Colonic mucosa (tissue), 4 donors: ENCODE measurements at regions not wholly inside any gene's neighbourhood (a gene's known extent, or its start where the extent isn't known, plus 50 kb on each side); places are given as distances from the start of the nearest gene placed in this dataset.

Source experiments
- DNase-seq: peaks from one replicate; pipeline ENCODE4 v3.0.0-alpha.2; 2020
- H3K27ac ChIP-seq: fragments of 200-600 bp; one replicate; pipeline ENCODE4 v1.8.0; 2021
- H3K27me3 ChIP-seq: fragments of 200-600 bp; one replicate; pipeline ENCODE4 v1.8.0; 2021
- H3K36me3 ChIP-seq: fragments of 200-600 bp; one replicate; pipeline ENCODE4 v1.8.0; 2021
- H3K4me1 ChIP-seq: fragments of 200-600 bp; one replicate; pipeline ENCODE4 v1.8.0; 2021; ENCODE audit warnings: mild to moderate bottlenecking
- H3K4me3 ChIP-seq: fragments of 200-600 bp; one replicate; pipeline ENCODE4 v1.8.0; 2021
- H3K9ac ChIP-seq, 2 donors: one replicate each; pipeline ENCODE4 v1.7.0; 2013; ENCODE audit warnings: control low read depth in 2 of 2, low read depth in 2 of 2, low read length in 2 of 2
- H3K9me3 ChIP-seq: fragments of 200-600 bp; one replicate; pipeline ENCODE4 v1.8.0; 2021
- CTCF ChIP-seq: fragments of 200-600 bp; IDR thresholded peaks from one replicate; pipeline ENCODE4 v1.8.0; 2022; ENCODE audit warnings: antibody characterized with exemption, mild to moderate bottlenecking
- intact Hi-C: fragments of 100-400 bp; cut with DNase I; formaldehyde crosslinking; loops from one replicate; pipeline ENCODE4 v1.14.1; 2022
- donor health status: healthy.
- donor health status: DM: no; HTN: no; CAD: no.
- donor health status: DM: no; HTN: no; CAD: no.

GRCh38 chr4:14615671-14616070, 386.6 kb upstream of the CPEB2 start:
- no peak for TF ChIP-seq CTCF
- H3K9ac ChIP-seq = no peak overlapping the region
- H3K9me3 ChIP-seq = no peaks in the 10 kb centered on the region
- intact Hi-C loops = no loop called here
- H3K4me3 ChIP-seq = no peak overlapping the region
- no peak overlapping the region for H3K27ac ChIP-seq
- DNase-seq = no peak
- no peaks in the 10 kb centered on the region for H3K36me3 ChIP-seq
- H3K4me1 ChIP-seq = no peaks in the 10 kb centered on the region
- H3K27me3 ChIP-seq = no peaks in the 10 kb centered on the region

DNA sequence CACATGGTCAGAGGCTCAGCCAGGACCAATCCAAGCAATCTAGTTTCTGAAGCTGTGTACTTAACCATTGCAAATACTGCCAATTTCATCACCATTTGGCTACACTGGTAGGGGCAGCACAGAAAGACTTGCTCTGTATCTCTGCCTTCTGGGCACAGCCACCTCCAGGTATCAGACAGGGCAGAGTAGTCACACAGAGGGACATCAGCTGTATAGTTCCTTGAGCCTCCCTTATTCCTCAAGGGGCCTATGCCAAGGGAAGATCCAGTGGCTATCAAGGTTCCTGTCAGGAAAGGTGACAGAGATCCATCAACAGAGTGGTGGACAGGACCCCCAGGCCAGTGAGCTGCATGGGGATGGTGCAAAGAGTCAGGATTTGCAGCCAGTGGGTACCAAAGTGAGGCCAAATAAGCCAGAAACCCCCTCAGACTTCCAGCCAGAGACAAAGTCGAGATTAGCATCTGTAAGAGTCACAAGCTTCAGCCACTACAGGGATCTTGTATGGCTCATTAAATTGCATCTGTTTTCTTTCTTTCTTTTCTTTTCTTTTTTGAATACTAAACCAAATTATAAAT, 381.6 kb upstream of the CPEB2 start:
- intact Hi-C loops = no loop called here
- H3K36me3 ChIP-seq = no peaks in the 10 kb centered on the region
- H3K27ac ChIP-seq = no peak overlapping the region
- H3K9me3 ChIP-seq = no peaks in the 10 kb centered on the region
- H3K27me3 ChIP-seq = no peaks in the 10 kb centered on the region
- no peak overlapping the region for H3K4me3 ChIP-seq
- DNase-seq = no peak
- H3K4me1 ChIP-seq = no peaks in the 10 kb centered on the region
- no peak overlapping the region for H3K9ac ChIP-seq
- no peak for TF ChIP-seq CTCF

DNA sequence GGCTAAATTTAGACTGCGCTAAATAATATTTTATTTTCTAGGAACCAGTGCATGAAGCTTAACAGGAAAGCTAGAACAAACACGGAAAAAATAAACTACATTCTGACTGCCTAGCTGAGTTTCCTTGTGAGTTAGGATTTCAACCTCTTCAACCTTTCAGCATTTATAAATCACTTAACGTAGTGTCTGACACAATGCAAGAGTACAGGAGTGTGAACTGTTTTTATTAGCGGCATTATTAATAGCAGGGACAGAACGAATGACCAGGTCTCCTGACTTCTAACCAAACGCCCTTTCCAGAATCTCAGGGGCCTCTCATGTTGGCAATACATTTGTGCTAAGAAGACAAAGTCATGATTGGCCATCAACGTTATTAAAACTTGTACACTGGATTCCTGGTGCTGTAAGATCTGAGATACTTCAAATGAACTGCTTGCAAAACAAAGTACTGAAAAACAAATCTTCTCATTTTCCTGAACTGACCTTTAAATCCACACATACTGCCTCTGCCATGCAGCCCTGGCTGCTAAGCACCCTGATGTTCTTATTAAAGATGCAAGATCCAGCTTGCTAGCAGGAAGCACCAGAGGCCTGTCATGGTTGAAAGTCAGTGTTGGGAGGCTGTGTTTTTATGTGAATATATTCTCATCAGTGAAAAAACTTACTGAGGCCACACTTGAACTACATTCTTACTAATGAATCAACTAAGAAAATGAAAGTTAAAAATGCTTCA, 380.4 kb upstream of the CPEB2 start:
- H3K9me3 ChIP-seq = no peaks in the 10 kb centered on the region
- H3K36me3 ChIP-seq = no peaks in the 10 kb centered on the region
- no peak overlapping the region for H3K27ac ChIP-seq
- H3K4me3 ChIP-seq = no peak overlapping the region
- no peak for DNase-seq
- no peak overlapping the region for H3K9ac ChIP-seq
- no peaks in the 10 kb centered on the region for H3K27me3 ChIP-seq
- TF ChIP-seq CTCF = no peak
- intact Hi-C loops = no loop called here
- no peaks in the 10 kb centered on the region for H3K4me1 ChIP-seq

DNA sequence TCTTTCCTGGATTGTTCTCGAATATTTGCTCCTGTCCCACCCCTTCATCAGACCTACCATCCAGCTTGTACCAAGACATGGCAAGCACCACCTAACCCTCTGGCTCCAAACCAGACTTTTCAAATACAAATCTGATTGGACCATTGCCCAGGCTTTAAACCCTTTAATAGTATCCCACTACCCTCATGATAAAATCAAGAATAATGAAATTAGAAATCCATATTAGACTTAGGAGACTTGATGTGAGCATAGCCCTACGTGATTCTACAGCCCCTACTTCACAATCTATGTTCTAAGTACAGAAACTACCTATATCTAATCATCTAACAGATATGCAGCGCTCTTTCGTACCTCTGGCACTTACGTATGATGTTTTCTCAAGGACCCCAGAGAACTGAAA, 375.2 kb upstream of the CPEB2 start:
- DNase-seq = no peak
- no peak overlapping the region for H3K27ac ChIP-seq
- no peak for TF ChIP-seq CTCF
- intact Hi-C loops = no loop called here
- H3K36me3 ChIP-seq = no peaks in the 10 kb centered on the region
- no peaks in the 10 kb centered on the region for H3K4me1 ChIP-seq
- H3K9me3 ChIP-seq = no peaks in the 10 kb centered on the region
- no peaks in the 10 kb centered on the region for H3K27me3 ChIP-seq
- H3K9ac ChIP-seq = no peak overlapping the region
- no peak overlapping the region for H3K4me3 ChIP-seq

DNA sequence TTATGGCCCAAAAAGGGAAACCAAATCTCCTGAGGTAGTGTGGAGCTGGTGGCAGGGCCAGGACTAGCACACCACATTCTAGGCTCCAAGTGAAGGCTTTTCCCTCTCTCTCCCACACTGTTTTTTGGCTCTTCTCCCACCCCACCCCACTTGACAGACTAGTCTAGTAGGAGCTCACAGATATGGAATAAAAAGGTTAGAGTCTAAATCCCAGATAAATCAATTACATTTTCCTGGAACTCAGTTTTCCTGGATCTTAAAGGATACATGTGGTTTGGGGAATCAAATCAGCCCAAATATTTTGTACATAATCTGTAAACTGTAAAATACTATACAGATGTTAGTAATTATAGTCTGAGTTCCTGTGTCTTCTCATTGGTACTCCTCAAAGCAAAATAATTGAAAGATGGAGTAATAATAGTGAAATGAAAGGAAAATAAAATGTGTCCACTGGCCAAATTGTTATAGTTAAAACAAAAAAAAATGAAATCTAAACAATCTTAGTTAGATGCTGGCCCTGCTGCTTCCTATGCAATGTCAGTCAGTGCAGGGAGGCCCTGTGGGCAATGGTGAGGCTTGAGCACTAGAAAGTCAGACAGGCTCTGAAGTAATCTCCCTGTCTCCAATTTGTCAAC, 370.4 kb upstream of the CPEB2 start:
- no peaks in the 10 kb centered on the region for H3K36me3 ChIP-seq
- no peaks in the 10 kb centered on the region for H3K9me3 ChIP-seq
- no peaks in the 10 kb centered on the region for H3K4me1 ChIP-seq
- intact Hi-C loops = no loop called here
- DNase-seq = no peak
- H3K9ac ChIP-seq = no peak overlapping the region
- H3K27ac ChIP-seq = no peak overlapping the region
- no peaks in the 10 kb centered on the region for H3K27me3 ChIP-seq
- no peak overlapping the region for H3K4me3 ChIP-seq
- TF ChIP-seq CTCF = no peak
